AG10803 (cell line): ENCODE measurements at regions not wholly inside any gene's neighbourhood (a gene's known extent, or its start where the extent isn't known, plus 50 kb on each side); places are given as distances from the start of the nearest gene placed in this dataset.

ENCODE experiments used
- DNase-seq: peaks from one replicate; pipeline ENCODE4 v3.0.0; 2010; ENCODE audit warnings: low read depth
- H3K4me3 ChIP-seq: 2 replicates; pipeline ENCODE4 v1.5.1; 2011; ENCODE audit warnings: mild to moderate bottlenecking, low read length, control low read depth
- TF ChIP-seq, protein P1 (sequence below): conservative IDR thresholded peaks from 2 replicates; pipeline ENCODE4 v1.5.1; 2011; ENCODE audit warnings: mild to moderate bottlenecking, low read length, control low read depth, inconsistent platforms

DNA sequence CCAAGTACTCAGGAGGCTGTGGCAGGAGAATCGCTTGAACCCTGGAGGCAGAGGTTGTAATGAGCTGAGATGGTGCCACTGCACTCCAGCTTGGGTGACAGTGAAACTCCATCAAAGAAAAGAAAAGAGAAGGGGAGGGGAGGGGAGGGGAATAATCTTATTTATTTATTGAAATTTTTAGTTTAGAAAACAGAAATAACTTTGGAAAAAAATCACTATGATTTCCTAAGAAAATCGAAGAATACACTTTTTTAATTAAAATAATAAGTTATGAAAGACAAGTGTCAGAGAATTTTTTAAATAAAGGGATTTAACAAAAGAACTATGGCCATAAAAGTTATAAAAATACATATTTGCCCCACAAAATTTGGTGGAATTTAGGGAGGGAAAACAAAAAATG, 836.9 kb upstream of the HS3ST1 start:
- H3K4me3 ChIP-seq = no peak overlapping the region
- TF ChIP-seq, protein P1, sequence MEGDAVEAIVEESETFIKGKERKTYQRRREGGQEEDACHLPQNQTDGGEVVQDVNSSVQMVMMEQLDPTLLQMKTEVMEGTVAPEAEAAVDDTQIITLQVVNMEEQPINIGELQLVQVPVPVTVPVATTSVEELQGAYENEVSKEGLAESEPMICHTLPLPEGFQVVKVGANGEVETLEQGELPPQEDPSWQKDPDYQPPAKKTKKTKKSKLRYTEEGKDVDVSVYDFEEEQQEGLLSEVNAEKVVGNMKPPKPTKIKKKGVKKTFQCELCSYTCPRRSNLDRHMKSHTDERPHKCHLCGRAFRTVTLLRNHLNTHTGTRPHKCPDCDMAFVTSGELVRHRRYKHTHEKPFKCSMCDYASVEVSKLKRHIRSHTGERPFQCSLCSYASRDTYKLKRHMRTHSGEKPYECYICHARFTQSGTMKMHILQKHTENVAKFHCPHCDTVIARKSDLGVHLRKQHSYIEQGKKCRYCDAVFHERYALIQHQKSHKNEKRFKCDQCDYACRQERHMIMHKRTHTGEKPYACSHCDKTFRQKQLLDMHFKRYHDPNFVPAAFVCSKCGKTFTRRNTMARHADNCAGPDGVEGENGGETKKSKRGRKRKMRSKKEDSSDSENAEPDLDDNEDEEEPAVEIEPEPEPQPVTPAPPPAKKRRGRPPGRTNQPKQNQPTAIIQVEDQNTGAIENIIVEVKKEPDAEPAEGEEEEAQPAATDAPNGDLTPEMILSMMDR = no peak
- no peak for DNase-seq

DNA sequence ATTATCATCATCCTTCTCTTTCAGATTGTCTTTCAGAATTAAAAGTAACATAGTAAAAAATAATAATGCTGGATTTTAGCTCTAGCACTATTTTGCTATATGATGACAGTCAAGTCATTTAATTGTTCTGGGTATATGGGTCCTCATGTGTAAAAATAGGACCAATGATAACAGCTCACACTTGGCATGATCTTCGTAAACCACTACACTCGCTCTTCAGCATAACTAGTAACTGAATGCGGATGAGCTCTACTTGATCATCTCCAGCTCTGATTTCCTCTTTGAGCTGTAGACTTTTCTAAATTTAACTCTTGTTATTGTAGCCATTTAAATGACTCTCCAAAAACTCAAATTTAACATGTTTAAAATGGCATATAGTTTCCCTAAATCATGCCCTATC, 831.8 kb upstream of the HS3ST1 start:
- DNase-seq = no peak
- TF ChIP-seq, protein P1 = no peak
- H3K4me3 ChIP-seq = no peak overlapping the region

DNA sequence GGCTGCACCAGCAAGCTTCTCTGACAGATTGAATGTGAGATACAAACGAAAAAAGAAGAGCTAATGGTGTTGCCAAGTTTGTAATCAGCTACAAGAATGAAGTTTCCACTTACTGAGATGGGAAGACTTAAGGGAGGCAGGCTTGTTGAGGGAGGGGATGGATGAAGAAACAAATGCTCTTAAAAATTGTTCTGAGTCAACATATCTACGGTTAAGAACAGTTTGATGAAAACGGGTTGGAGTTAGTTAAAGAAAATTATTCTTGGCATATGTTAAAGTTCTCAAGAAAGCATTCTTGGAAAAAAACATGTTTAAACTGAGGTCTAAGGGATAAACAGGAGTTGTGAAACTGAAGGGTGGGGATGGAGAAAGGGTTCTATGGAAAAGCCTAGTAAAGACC, 816.3 kb upstream of the HS3ST1 start:
- H3K4me3 ChIP-seq = no peak overlapping the region
- DNase-seq = no peak
- TF ChIP-seq, protein P1 = no peak

DNA sequence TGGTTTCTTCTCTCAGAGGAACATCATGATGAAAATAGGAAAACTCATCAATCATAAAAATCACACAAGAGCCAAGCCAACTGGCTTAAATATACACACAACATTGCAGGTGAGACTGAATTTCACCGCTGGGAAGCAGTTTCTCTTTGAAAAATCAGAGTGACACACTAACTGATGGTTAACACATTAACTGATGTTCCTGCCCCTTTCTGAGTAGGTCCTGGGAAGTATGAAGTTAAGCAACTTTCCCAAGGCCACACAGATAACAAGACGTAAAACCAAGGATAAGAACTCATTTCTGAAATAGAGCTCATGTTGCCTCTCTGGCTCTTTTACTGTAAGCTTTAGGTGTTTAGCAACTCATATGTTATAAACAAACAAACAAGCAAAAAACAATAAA, 813.7 kb upstream of the HS3ST1 start:
- no peak for DNase-seq
- TF ChIP-seq, protein P1 = no peak
- no peak overlapping the region for H3K4me3 ChIP-seq

DNA sequence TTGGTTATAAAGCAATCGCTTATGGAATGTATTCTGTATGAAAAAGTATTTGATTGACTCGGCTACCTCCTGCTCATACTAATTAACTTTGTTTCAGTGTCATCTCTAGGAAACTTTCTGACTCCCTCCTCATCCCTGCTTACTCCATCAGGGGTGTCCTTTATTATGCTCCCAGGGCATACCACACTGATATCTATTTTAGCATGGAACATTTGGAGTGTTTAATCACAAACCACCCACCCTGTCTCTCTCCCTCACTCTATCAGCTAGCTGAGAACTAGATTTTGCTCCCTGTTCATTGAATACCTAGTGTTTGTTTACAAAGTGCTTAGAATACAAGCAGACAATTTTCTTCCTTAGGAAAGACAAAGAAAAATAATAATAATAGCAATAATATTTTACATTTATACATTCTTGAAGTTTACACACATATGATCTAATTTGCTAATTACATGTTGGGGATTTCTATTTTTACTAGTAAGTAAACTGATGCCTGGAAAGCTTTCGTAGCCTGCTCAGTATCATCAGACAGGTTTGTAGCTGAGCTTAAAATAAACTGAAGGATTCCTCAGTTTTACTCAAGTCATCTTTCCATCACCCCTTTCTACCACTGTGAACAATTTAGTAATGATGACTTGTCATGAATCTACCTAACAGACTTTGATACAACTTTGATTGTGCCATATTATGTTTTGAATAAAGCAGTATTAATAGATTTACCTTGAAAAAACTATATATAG, 811.4 kb upstream of the HS3ST1 start:
- TF ChIP-seq, protein P1 = no peak
- no peak for DNase-seq

DNA sequence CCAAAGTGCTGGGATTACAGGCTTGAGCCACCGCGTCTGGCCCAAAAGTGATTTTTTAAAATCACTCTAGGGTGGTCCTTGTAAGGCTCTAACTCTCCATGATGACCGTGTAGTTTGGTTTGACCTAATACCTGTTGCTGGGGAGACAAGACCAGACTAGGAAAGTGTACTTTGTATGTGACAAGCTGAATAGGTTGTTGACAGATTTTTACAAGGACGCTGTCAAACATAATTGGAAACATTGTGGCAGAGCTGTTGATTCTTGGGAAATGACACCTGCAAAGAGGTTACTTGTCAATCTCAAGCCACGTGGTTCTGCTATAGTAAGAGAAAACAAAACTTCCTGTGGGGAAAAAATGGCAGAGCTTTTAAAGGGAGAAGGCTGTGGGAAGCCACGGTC, 802.4 kb upstream of the HS3ST1 start:
- DNase-seq = no peak
- TF ChIP-seq, protein P1 = no peak
- no peak overlapping the region for H3K4me3 ChIP-seq

More for the DNA sequence above, 811.4 kb upstream of the HS3ST1 start:
- no peak overlapping the region for H3K4me3 ChIP-seq

DNA sequence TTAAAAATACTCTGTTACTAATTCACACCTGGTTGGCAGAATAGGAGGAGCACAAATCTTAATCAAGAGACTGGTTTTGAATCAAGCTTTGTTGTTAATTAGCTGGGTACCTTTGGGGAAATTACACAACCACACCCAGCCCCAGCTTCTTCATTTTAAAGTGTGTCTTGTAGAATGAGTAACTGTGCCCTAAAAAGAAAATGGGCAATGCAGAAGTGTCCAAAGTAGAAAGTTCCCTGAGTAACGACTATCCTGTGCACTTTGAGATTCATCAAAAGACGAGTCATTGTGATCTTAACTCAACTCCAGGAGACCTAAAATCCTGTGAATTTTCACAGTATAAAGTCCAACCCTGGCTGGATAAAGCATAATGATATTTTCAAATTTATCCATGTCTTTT, 792.3 kb upstream of the HS3ST1 start:
- DNase-seq = no peak
- TF ChIP-seq, protein P1 = no peak
- no peak overlapping the region for H3K4me3 ChIP-seq
